GM18868 (cell line): ENCODE measurements at regions not wholly inside any gene's neighbourhood (a gene's known extent, or its start where the extent isn't known, plus 50 kb on each side); places are given as distances from the start of the nearest gene placed in this dataset.
A peak's percentile ranks its signal among the peaks of the same experiment; 100 is the strongest.

Experiments
- ATAC-seq: cut with Tn5 transposase; IDR thresholded peaks from one replicate; pipeline ENCODE4 v1.9.1; 2021; ENCODE audit warnings: mild to moderate bottlenecking, moderate library complexity; ENCODE audit not compliant: unreplicated experiment

DNA sequence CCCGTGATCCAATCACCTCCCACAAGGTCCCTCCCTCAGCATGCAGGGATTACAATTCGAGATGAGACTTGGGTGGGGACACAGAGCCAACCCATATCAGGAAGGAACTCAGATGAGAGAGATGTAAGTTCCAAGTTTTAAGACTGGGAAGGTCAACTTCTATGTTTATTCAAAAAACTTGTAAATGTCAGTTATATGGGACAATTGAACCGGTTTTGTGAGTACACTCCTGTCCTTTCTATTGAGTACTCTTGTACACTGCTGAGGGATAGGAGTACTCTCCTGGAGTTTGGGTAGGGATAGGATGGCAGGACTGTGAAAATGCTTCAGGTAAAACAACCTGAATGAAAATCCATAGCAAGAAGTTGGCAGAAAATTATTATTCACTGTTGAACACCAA, 239.1 kb downstream of the ZNF674 start:
- ATAC-seq: no peak

DNA sequence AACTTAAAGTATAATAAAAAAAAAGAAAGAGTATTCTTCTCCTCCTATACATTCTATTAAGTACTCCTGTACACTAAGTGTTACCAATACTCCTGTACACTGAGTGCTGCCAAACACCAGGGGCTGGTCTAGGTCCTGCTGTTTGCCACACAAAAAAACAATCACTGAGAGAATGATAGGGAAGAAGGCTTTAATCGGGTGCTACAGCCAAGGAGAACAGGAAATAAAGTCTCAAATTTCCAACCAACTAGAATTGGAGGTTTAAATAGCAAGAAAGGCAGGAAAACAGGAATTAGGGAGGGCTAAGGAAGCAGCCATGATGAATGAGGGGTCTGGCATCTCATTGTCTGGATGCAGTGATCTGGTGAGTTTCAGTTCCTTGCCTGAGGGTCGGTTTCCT, 239.8 kb downstream of the ZNF674 start:
- no peak for ATAC-seq

DNA sequence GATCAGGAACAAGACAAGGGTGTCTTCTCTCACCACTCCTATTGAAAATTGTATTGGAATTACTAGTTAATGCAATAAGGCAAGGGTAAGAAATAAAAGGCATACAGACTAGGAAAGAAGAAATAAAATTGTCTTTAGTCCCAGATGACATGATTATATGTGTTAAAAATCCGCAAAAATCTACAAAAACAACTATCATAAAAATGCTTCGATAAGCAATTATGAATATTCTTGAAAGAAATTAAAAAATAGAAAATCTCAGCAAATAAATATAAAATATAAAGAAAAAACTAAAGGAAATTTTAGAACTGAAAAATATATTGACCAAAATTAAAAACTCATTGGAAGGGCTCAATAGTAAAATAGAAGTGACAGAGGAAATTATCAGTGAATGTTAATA, 243.3 kb downstream of the ZNF674 start:
- no peak for ATAC-seq

GRCh38 chrX:46298821-46299220, 246.4 kb downstream of the ZNF674 start:
- ATAC-seq: no peak

GRCh38 chrX:46295963-46296362, 249.3 kb downstream of the ZNF674 start:
- ATAC-seq: no peak

DNA sequence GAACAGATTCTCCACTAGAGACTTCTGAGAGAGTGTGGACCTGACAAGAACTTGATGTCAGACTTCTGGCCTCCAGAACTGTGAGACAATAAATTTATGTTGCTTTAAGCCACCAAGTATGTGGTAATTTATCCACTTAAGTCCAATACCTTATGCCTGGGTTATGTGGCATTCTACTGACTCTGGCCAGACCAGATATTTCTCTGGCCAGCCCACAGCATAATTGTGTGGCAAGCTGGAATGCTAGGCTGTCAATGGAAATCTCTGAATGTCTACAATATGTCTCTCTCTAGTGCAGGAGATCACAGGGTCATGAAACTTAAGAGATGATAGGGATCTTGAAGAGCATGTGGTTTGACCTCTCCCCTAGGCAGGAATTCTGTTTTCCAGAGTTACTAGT, 251.0 kb downstream of the ZNF674 start:
- no peak for ATAC-seq

- ATAC-seq: no peak
Measured at GRCh38 chrX:46279925-46280313, 265.3 kb downstream of the ZNF674 start.

DNA sequence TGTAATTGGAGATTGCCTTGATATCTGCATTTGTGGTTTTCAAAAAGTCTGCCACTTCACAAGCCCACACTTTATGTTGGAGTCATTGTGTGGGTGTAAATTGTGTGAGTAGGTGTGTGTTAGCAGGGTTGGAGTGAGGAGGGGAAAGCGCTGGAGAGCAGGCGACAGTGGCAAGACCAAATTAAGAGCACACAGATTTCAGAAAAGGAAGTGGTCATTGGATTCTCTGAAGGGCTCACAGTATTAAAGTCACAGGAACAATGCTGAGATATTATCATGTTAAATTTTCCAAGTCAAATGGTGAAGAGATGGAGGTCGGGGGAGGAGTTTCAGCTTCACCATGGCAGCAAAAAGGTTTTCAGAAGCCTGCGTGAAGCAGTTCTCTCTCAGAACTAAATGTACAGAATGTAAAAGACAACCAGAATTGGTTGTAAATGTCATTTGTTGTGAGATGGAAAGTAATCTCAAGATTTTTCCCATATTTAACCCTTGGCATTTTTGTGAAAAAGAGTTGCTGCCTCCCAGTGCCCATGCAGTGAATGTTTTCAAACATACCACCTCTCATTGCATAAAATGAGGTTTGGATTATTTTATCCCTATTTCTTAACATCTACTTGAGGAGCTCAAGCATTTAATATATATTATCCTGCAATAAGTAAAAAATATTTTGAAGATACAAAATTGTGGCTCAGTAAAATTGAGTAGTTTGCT, 265.9 kb downstream of the ZNF674 start:
- ATAC-seq: no peak

GRCh38 chrX:46278572-46278971, 266.6 kb downstream of the ZNF674 start:
- ATAC-seq: no peak

GRCh38 chrX:46268412-46268811, 276.8 kb downstream of the ZNF674 start:
- peak; percentile 38 for ATAC-seq

DNA sequence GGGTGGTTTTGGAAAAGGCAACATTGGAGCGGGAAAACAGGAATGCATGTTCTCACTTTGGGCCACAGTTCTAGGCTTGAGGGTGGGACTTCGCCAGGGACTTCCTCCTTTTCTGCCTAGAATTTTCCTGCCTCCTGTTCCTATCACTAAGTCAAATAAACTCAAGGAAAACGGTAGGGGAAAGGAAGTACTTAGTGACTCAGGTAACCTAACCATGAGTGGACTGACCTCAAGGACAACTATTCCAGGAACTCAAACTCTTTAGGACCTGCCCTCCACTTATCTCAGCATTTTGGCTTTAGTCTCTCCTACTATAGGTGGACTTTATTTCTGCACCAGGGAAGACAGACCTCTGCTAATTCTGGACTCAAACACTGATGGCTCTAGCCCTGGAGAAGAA, 281.7 kb downstream of the ZNF674 start:
- ATAC-seq: no peak

GRCh38 chrX:46262304-46262703, 282.9 kb downstream of the ZNF674 start:
- ATAC-seq: no peak

- ATAC-seq: no peak
Measured at GRCh38 chrX:46260499-46260898, 284.7 kb downstream of the ZNF674 start.

GRCh38 chrX:46258356-46258755, 286.9 kb downstream of the ZNF674 start:
- no peak for ATAC-seq

- no peak for ATAC-seq
Measured at GRCh38 chrX:46257451-46257879, 287.8 kb downstream of the ZNF674 start.

DNA sequence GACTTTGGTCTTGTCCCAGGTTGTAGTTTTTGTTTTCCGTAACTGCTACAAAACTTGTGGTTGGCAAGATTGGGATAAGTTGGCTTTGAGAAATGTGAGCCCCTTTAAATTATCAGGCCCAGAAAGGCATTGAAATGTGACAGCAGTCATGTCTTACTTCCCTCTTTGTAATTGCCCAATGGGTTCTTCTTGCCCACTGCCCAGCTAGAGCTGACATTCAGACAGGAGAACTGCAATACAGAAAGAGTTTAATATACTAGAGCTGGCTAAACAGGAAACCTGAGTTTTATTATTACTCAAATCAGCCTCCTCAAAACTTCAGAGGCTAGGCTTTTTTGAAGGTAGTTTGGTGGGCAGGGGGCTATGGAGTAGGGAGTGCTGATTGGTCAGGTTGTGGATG, 288.3 kb downstream of the ZNF674 start:
- no peak for ATAC-seq

GRCh38 chrX:46255046-46255445, 290.2 kb downstream of the ZNF674 start:
- ATAC-seq: no peak

GRCh38 chrX:46254641-46255040, 290.6 kb downstream of the ZNF674 start:
- no peak for ATAC-seq

- no peak for ATAC-seq
Measured at GRCh38 chrX:46251755-46252154, 293.5 kb downstream of the ZNF674 start.

DNA sequence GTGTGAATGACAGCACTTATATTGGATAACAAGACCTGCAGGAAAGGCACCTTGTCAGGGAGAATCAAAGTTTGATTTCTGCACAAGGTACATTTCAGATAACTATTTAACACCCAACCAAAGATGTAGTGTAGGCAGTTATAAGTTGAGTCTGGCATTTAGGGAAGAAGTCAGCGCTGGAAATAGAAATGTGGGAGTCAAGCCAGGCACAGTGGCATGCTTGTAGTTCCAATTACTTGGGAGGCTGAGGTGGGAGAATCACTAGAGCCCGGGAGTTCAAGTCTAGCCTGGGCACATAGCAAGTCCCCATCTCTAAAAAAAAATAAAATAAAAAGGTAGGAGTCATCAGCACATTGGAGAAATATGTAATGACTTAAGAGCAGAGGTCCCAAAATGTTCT, 295.1 kb downstream of the ZNF674 start:
- no peak for ATAC-seq

DNA sequence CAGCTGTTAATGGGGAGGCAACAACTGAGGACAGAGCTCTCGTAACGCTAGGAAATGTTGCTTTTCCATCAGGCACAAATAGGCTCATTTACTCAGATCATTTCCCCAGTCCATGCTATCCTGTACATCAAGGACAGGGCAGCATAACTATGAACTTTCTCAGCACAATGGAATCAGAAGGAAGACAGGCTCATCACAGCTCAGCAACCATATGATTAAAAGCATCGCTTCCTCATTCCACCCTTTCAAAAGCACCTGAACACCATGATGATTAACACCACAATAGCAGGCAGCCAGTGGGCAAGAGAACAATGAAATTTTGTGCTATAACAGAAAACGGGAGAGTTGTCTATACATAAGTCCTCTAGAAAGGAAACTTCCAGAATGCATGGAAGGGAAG, 297.8 kb downstream of the ZNF674 start:
- ATAC-seq: no peak

DNA sequence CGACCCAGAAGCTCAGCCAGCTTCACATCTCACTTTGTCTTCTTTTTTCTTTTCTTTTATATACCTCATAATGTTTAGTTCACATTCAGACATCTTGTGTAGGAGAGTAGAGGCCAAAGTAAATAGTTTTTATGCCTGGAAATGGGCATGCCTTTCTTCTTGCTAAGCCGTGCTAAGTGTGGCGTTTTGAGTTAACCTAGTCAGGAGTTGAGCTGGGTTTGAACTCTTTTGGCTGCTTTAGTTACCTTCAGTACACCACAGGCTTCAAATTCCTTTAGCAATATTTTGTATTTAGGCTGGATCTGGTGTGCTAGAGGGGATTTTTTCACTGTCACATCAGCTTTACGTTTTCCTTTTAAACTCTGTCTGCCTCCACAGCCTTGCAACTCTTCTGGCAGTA, 300.8 kb downstream of the ZNF674 start:
- no peak for ATAC-seq

DNA sequence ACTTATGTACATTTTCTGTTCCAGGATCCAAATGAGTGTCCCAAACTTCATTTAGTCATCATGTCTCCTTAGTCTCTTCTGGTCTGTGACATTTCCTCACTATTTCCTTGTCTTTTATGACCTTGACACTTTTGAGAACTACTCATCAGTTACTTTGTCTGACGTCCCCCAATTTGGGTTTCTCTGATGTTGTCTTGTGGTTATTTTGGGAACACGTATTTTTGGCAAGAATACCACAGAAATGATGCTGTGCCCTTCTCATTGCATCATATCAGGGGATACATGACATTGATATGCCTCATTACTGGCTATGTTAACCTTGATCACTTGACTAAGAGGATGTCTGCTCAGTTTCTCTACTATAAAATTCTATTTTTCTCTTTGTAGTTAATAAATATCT, 308.8 kb downstream of the ZNF674 start:
- no peak for ATAC-seq
